ENCODE measurements at regions not wholly inside any gene's neighbourhood (a gene's known extent, or its start where the extent isn't known, plus 50 kb on each side); places are given as distances from the start of the nearest gene placed in this dataset.
"Not testable (repeated sequence)": the region's sequence is repeated elsewhere in the genome, so short reads cannot be mapped to it uniquely, and the experiment has no call there.

DNA sequence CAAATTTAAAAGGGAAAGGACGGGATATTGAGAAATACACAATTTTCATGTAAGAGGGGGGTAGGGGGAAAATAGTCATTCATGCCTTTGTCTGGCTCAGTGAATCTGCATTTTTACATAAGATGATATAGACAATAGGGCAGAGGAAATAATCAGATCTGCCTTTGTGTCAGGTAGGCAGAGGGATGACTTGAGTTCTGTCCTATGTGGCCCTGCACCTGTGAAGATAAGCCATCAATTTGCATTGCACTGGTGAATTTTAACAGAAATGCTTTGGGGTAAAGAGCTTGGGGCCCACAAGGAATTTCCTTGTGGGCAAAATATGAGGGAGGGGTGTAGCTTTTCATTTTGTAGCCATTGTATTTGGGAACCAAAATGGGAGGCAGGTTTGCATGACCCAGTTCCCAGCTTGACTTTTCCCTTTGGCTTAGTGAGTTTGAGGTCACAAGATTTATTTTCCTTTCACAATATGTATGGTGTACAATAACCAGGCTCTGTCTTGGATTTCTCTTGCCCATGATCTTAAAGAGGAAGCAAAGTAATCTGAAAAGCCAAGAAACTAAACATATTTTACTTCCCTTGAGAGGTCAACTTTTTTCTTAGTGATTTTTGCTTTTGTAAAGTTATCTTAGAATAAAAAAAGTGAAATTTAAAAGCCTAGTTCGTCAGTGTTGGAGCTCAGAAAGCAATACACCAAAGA, 77.7 kb upstream of the SORL1 start:
- no peaks in the 10 kb centered on the region for H3K27me3 ChIP-seq (replicated peaks; ENCODE audit: control insufficient read depth, insufficient read depth, low read length)
- DNase-seq (ENCODE audit: extremely low read depth, insufficient read length), result no peak
- H3K36me3 ChIP-seq (ENCODE audit: control insufficient read depth, insufficient read depth, low read length), result no peaks in the 10 kb centered on the region
- no peak overlapping the region for H3K4me3 ChIP-seq (replicated peaks; ENCODE audit: low read depth, low read length)
- TF ChIP-seq, protein P1, sequence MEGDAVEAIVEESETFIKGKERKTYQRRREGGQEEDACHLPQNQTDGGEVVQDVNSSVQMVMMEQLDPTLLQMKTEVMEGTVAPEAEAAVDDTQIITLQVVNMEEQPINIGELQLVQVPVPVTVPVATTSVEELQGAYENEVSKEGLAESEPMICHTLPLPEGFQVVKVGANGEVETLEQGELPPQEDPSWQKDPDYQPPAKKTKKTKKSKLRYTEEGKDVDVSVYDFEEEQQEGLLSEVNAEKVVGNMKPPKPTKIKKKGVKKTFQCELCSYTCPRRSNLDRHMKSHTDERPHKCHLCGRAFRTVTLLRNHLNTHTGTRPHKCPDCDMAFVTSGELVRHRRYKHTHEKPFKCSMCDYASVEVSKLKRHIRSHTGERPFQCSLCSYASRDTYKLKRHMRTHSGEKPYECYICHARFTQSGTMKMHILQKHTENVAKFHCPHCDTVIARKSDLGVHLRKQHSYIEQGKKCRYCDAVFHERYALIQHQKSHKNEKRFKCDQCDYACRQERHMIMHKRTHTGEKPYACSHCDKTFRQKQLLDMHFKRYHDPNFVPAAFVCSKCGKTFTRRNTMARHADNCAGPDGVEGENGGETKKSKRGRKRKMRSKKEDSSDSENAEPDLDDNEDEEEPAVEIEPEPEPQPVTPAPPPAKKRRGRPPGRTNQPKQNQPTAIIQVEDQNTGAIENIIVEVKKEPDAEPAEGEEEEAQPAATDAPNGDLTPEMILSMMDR (IDR thresholded peaks at IDR 0.05; ENCODE audit: insufficient read depth, low read length, poor library complexity, severe bottlenecking), result no peak

DNA sequence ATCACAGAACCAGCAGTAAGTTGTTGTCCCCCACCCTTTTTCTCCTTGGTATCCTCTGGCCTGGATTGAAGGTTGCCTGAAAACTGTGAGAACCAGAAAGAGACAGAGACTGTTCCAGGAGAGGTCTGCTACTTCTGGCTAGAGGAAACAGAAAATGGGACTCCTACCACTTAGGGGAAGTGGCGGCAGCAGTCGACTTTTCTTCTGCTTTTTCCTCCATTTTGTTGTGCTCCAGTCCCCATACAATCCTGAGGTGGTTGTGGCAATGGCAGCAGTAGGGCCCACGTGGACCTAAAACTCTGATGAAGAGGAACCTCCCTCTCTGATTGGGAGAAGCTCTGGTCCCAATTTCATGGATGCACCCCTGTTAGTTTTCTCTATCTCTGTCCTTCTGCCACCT, 76.0 kb upstream of the SORL1 start:
- no peak overlapping the region for H3K4me3 ChIP-seq (replicated peaks; ENCODE audit: low read depth, low read length)
- TF ChIP-seq, protein P1 (IDR thresholded peaks at IDR 0.05; ENCODE audit: insufficient read depth, low read length, poor library complexity, severe bottlenecking), result no peak
- no peaks in the 10 kb centered on the region for H3K36me3 ChIP-seq (ENCODE audit: control insufficient read depth, insufficient read depth, low read length)
- no peaks in the 10 kb centered on the region for H3K27me3 ChIP-seq (replicated peaks; ENCODE audit: control insufficient read depth, insufficient read depth, low read length)
- DNase-seq (ENCODE audit: extremely low read depth, insufficient read length), result no peak

DNA sequence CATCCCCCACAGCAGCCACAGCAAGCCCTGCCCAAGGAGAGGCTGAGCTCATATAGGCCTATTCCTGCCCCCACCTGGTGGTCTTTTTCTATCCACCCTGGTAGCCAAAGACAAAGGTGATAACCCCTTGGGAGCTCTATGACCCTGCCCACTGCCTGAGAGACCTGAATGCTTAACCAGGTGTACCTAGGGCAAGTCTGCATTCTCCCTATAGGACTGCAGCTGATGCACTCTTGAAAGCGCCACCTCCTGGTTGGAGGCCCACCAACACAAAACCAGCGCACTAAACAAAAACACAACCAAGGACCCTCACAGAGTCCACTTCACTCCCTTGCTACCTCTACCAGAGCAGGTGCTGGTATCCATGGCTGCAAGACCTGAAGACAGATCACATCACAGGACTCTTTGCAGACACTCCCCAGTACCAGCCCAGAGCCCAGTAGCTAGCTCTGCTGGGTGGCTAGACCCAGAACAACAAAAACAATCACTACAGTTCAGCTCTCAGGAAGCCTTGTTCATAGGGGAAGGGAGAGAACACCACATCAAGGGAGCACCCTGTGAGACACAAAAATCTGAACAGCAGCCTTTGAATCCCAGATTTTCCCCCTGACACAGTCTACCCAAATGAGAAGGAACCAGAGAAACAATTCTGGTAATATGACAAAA, 72.8 kb upstream of the SORL1 start:
- not testable (repeated sequence) for H3K27me3 ChIP-seq (replicated peaks; ENCODE audit: control insufficient read depth, insufficient read depth, low read length); H3K36me3 ChIP-seq (ENCODE audit: control insufficient read depth, insufficient read depth, low read length); DNase-seq (ENCODE audit: extremely low read depth, insufficient read length); H3K4me3 ChIP-seq (replicated peaks; ENCODE audit: low read depth, low read length)
- TF ChIP-seq, protein P1 (IDR thresholded peaks at IDR 0.05; ENCODE audit: insufficient read depth, low read length, poor library complexity, severe bottlenecking), result peak; percentile 47

- no peaks in the 10 kb centered on the region for H3K36me3 ChIP-seq (ENCODE audit: control insufficient read depth, insufficient read depth, low read length)
- no peaks in the 10 kb centered on the region for H3K27me3 ChIP-seq (replicated peaks; ENCODE audit: control insufficient read depth, insufficient read depth, low read length)
- no peak overlapping the region for H3K4me3 ChIP-seq (replicated peaks; ENCODE audit: low read depth, low read length)
- TF ChIP-seq, protein P1 (IDR thresholded peaks at IDR 0.05; ENCODE audit: insufficient read depth, low read length, poor library complexity, severe bottlenecking), result no peak
- no peak for DNase-seq (ENCODE audit: extremely low read depth, insufficient read length)
Measured at GRCh38 chr11:121383716-121384115, 68.4 kb upstream of the SORL1 start.

DNA sequence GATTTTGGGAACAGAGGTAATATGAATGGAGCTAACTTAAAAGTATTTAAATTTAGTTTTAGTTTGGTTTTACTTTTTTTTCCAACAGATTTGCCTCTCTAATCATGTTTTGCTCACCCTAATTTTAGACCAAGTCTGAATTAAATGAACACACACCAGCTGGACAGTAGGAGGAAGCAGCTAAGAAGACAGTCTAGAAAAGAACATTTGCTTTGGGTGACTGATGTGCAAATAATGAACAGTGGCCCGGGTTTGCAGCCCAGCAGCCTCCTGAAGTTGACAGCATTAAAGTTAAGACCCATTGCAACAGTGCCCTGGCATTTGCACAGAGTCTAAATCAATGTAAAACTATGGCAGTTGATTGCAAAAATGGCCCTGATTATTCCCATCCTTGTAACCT, 66.4 kb upstream of the SORL1 start:
- Histone ChIP-seq H3K4me3 (replicated peaks; ENCODE audit: low read depth, low read length) (no peak overlapping the region), H3K27me3 (replicated peaks; ENCODE audit: control insufficient read depth, insufficient read depth, low read length) (no peaks in the 10 kb centered on the region), H3K36me3 (ENCODE audit: control insufficient read depth, insufficient read depth, low read length) (no peaks in the 10 kb centered on the region)
- TF ChIP-seq, protein P1 (IDR thresholded peaks at IDR 0.05; ENCODE audit: insufficient read depth, low read length, poor library complexity, severe bottlenecking), result no peak
- no peak for DNase-seq (ENCODE audit: extremely low read depth, insufficient read length)
